ENCODE measurements at regions not wholly inside any gene's neighbourhood (a gene's known extent, or its start where the extent isn't known, plus 50 kb on each side); places are given as distances from the start of the nearest gene placed in this dataset.

GRCh38 chr3:72369681-72370080 is 478.6 kb downstream of the SHQ1 start:
- H3K9me1 ChIP-seq (replicated peaks; ENCODE audit: control insufficient read depth, extremely low read depth, insufficient read depth, low read length): no peaks in the 10 kb centered on the region
- no peaks in the 10 kb centered on the region for H3K79me2 ChIP-seq (ENCODE audit: control insufficient read depth, insufficient read depth, low read length)
- TF ChIP-seq POLR2A (IDR thresholded peaks at IDR 0.05; ENCODE audit: low read depth, low read length) (no peak), CTCF (IDR thresholded peaks at IDR 0.05; ENCODE audit: extremely low read depth in 1 of 2, insufficient read depth in 1 of 2, low read depth in 1 of 2, low read length in 2 of 2) (no peak)
- dilution Hi-C loops (cut with MboI; ENCODE audit: extremely low pct_ligation_motif_present, low sequenced_read_pairs) (no loop called here), intact Hi-C loops (cut with micrococcal nuclease) (no loop called here)
- H2AFZ ChIP-seq (ENCODE audit: low read depth, low read length): no peak overlapping the region
- H4K20me1 ChIP-seq (replicated peaks; ENCODE audit: control insufficient read depth, extremely low read depth, insufficient read depth, low read length): no peaks in the 10 kb centered on the region
- H3K4me3 ChIP-seq (replicated peaks in 1 of 3; ENCODE audit: insufficient read depth in 1 of 3, low read depth in 1 of 3, low read length in 3 of 3): no peak overlapping the region
- H3K9ac ChIP-seq (replicated peaks; ENCODE audit: extremely low read depth, insufficient read depth, low read length): no peak overlapping the region
- FAIRE-seq (no peak), DNase-seq (ENCODE audit: low read depth, low spot score) (no peak)
- no peak overlapping the region for H3K27ac ChIP-seq (ENCODE audit: insufficient read depth, low read depth, low read length)
- H3K4me1 ChIP-seq (ENCODE audit: control insufficient read depth, extremely low read depth, insufficient read depth, low read length): no peaks in the 10 kb centered on the region
- peaks cover 0 to 5% of the 10 kb centered on the region in 2 experiments for H3K27me3 ChIP-seq (ENCODE audit: control insufficient read depth in 2 of 2, insufficient read depth in 2 of 2, low read length in 2 of 2)
- ChIA-PET CTCF (no interaction called here), POLR2A (no interaction called here)
- no peak overlapping the region for H3K4me2 ChIP-seq (ENCODE audit: insufficient read depth, low read length)
- H3K9me3 ChIP-seq (replicated peaks; ENCODE audit: control insufficient read depth, insufficient read depth, low read length): no peaks in the 10 kb centered on the region
- no TSS peak for BruUV-seq (replicated peaks)
- no peaks in the 10 kb centered on the region for H3K36me3 ChIP-seq (ENCODE audit: control insufficient read depth in 2 of 2, extremely low read depth in 1 of 2, insufficient read depth in 2 of 2, low read length in 2 of 2)

GRCh38 chr3:72368331-72368975 is 479.8 kb downstream of the SHQ1 start:
- dilution Hi-C loops (cut with MboI; ENCODE audit: extremely low pct_ligation_motif_present, low sequenced_read_pairs): no loop called here
- intact Hi-C loops (cut with micrococcal nuclease): no loop called here
- H3K36me3 ChIP-seq (ENCODE audit: control insufficient read depth in 2 of 2, extremely low read depth in 1 of 2, insufficient read depth in 2 of 2, low read length in 2 of 2): no peaks in the 10 kb centered on the region
- no peak overlapping the region for H3K4me2 ChIP-seq (ENCODE audit: insufficient read depth, low read length)
- no peaks in the 10 kb centered on the region for H3K9me3 ChIP-seq (replicated peaks; ENCODE audit: control insufficient read depth, insufficient read depth, low read length)
- H4K20me1 ChIP-seq (replicated peaks; ENCODE audit: control insufficient read depth, extremely low read depth, insufficient read depth, low read length): no peaks in the 10 kb centered on the region
- DNase-seq (ENCODE audit: low read depth, low spot score) (no peak), FAIRE-seq (no peak)
- peaks cover 0 to 8% of the 10 kb centered on the region in 2 experiments for H3K27me3 ChIP-seq (ENCODE audit: control insufficient read depth in 2 of 2, insufficient read depth in 2 of 2, low read length in 2 of 2)
- no TSS peak for BruUV-seq (replicated peaks)
- no peak overlapping the region for H3K9ac ChIP-seq (replicated peaks; ENCODE audit: extremely low read depth, insufficient read depth, low read length)
- CTCF ChIA-PET: no interaction called here
- no peaks in the 10 kb centered on the region for H3K4me1 ChIP-seq (ENCODE audit: control insufficient read depth, extremely low read depth, insufficient read depth, low read length)
- H3K27ac ChIP-seq (ENCODE audit: insufficient read depth, low read depth, low read length): no peak overlapping the region
- H3K9me1 ChIP-seq (replicated peaks; ENCODE audit: control insufficient read depth, extremely low read depth, insufficient read depth, low read length): no peaks in the 10 kb centered on the region
- H2AFZ ChIP-seq (ENCODE audit: low read depth, low read length): no peak overlapping the region
- no peak overlapping the region for H3K4me3 ChIP-seq (replicated peaks in 1 of 3; ENCODE audit: insufficient read depth in 1 of 3, low read depth in 1 of 3, low read length in 3 of 3)
- POLR2A ChIA-PET: no interaction called here
- no peak for TF ChIP-seq MYC (IDR thresholded peaks at IDR 0.05; ENCODE audit: low read depth, low read length)
- TF ChIP-seq EZH2 (IDR thresholded peaks at IDR 0.05; ENCODE audit: borderline replicate concordance, low read depth, low read length, severe bottlenecking): no peak
- no peak for TF ChIP-seq CTCF (IDR thresholded peaks at IDR 0.05; ENCODE audit: extremely low read depth in 1 of 2, insufficient read depth in 1 of 2, low read depth in 1 of 2, low read length in 2 of 2)
- TF ChIP-seq POLR2AphosphoS5 (IDR thresholded peaks at IDR 0.05; ENCODE audit: insufficient read depth, low read depth, low read length): no peak
- no peak for TF ChIP-seq POLR2A (IDR thresholded peaks at IDR 0.05; ENCODE audit: low read depth, low read length)
- TF ChIP-seq JUN (IDR thresholded peaks at IDR 0.05; ENCODE audit: borderline replicate concordance, insufficient read depth, insufficient read length, low read depth): no peak
- TF ChIP-seq MAX (IDR thresholded peaks at IDR 0.05; ENCODE audit: insufficient read depth, insufficient read length): no peak
- no peak for TF ChIP-seq FOS (IDR thresholded peaks at IDR 0.05; ENCODE audit: borderline replicate concordance, insufficient read depth, low read length)
- TF ChIP-seq GATA2 (IDR thresholded peaks at IDR 0.05; ENCODE audit: insufficient read depth, insufficient read length, low read depth, low read length): no peak
- H3K79me2 ChIP-seq (ENCODE audit: control insufficient read depth, insufficient read depth, low read length): no peaks in the 10 kb centered on the region

Data from endothelial cell of umbilical vein (primary cell).